ENCODE measurements at regions not wholly inside any gene's neighbourhood (a gene's known extent, or its start where the extent isn't known, plus 50 kb on each side); places are given as distances from the start of the nearest gene placed in this dataset.

DNA sequence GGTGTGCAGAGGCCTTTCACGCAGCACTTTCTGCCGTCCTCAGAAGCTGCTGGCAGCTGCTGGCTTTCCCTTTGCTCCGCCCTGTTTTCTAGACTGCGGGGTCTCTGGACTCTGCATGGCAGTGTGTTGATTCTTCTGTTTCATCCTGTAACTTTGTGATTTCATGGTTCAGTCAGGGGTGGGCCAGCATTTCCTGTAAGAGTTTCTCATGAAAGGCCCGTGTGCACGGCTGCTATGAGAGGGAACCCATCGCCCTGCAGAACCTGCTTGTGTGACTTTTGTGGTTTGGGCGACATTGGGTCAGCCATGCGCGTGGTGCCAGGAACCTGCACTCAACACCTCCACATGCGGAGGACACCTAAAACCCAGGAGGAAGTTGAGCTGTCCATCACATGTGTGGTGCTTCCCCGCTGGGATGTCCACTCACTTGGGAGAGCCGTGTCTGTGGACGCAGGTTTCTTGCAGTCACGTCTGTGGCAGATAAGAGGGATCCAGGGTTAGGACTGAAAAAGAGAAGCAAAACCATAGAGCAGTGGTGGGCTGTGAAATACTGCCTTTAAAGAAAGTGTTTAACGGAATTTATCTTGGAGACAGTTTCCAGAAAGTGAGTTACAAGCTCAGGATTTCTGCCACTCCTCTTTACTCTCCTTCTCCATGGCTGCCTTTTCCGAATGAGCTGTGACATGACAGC, 167.3 kb upstream of the ALKAL2 start:
- TF ChIP-seq POLR2A (IDR thresholded peaks at IDR 0.05; ENCODE audit: low read depth, low read length) (no peak), POLR2AphosphoS5 (IDR thresholded peaks at IDR 0.05; ENCODE audit: low read depth, low read length) (no peak), POU2F2 (IDR thresholded peaks at IDR 0.05; ENCODE audit: low read depth, low read length) (no peak), SPI1 (IDR thresholded peaks at IDR 0.05; ENCODE audit: low read depth, low read length) (no peak), TAF1 (IDR thresholded peaks at IDR 0.05; ENCODE audit: low read depth, low read length) (no peak), PAX5 (IDR thresholded peaks at IDR 0.05; ENCODE audit: insufficient read depth, low read length, severe bottlenecking) (no peak)

All from GM12891 (cell line).